ENCODE measurements at regions not wholly inside any gene's neighbourhood (a gene's known extent, or its start where the extent isn't known, plus 50 kb on each side); places are given as distances from the start of the nearest gene placed in this dataset.
"Not testable (repeated sequence)": the region's sequence is repeated elsewhere in the genome, so short reads cannot be mapped to it uniquely, and the experiment has no call there.

GRCh38 chr21:27545754-27546349 lies 579.0 kb upstream of the ADAMTS5 start:
- H3K4me1 ChIP-seq (ENCODE audit: insufficient read depth): no peaks in the 10 kb centered on the region
- no peak overlapping the region for H3K4me3 ChIP-seq
- TF ChIP-seq CTCF (IDR thresholded peaks at IDR 0.05) (no peak), POLR2A (IDR thresholded peaks at IDR 0.05) (no peak), EP300 (IDR thresholded peaks at IDR 0.05) (no peak)
- DNase-seq: no peak
- intact Hi-C loops (cut with DNase I): loop anchor here in 1 of 4 donors (10.0 kb wide), 1 partner anchor 171 kb away; no protein-coding TSS in a partner anchor
- no peaks in the 10 kb centered on the region for H3K36me3 ChIP-seq
- no peaks in the 10 kb centered on the region for H3K9me3 ChIP-seq
- WGBS, 3 donors: 88 to 89% (median 89%) methylated on average over 4 of the region's 4 CpGs
- no peaks in the 10 kb centered on the region for H3K27me3 ChIP-seq
- H3K27ac ChIP-seq: no peak overlapping the region

- not testable (repeated sequence) for H3K27me3 ChIP-seq; H3K4me1 ChIP-seq (ENCODE audit: insufficient read depth); DNase-seq; H3K9me3 ChIP-seq; H3K36me3 ChIP-seq; H3K27ac ChIP-seq; H3K4me3 ChIP-seq
- WGBS, 3 donors: 62 to 79% (median 75%) methylated on average over 1 of the region's 1 CpG
- intact Hi-C loops (cut with DNase I): loop anchor here in 1 of 4 donors (10.0 kb wide), 1 partner anchor 167 kb away; no protein-coding TSS in a partner anchor
Measured at GRCh38 chr21:27542126-27542525, 575.2 kb upstream of the ADAMTS5 start.

- H3K4me3 ChIP-seq: no peak overlapping the region
- H3K36me3 ChIP-seq: no peaks in the 10 kb centered on the region
- no peaks in the 10 kb centered on the region for H3K27me3 ChIP-seq
- WGBS, 3 donors: 88 to 96% (median 92%) methylated on average over 3 of the region's 3 CpGs
- intact Hi-C loops (cut with DNase I): no loop called here
- H3K4me1 ChIP-seq (ENCODE audit: insufficient read depth): no peaks in the 10 kb centered on the region
- TF ChIP-seq CTCF (IDR thresholded peaks at IDR 0.05) (no peak), POLR2A (IDR thresholded peaks at IDR 0.05) (no peak), EP300 (IDR thresholded peaks at IDR 0.05) (no peak)
- no peak overlapping the region for H3K27ac ChIP-seq
- no peak for DNase-seq
- no peaks in the 10 kb centered on the region for H3K9me3 ChIP-seq
Measured at GRCh38 chr21:27536319-27536718, 569.4 kb upstream of the ADAMTS5 start.

- DNase-seq: no peak
- 94 to 99% (median 97%) methylated on average over 4 of the region's 4 CpGs for WGBS, 3 donors
Measured at GRCh38 chr21:27535188-27535587, 568.3 kb upstream of the ADAMTS5 start.

More at GRCh38 chr21:27535188-27535587, 568.3 kb upstream of the ADAMTS5 start:
- Histone ChIP-seq H3K36me3 (no peaks in the 10 kb centered on the region), H3K4me3 (no peak overlapping the region), H3K4me1 (ENCODE audit: insufficient read depth) (no peaks in the 10 kb centered on the region), H3K27me3 (no peaks in the 10 kb centered on the region), H3K9me3 (no peaks in the 10 kb centered on the region), H3K27ac (no peak overlapping the region)
- intact Hi-C loops (cut with DNase I): no loop called here
- no peak for TF ChIP-seq POLR2A (IDR thresholded peaks at IDR 0.05)
- no peak for TF ChIP-seq EP300 (IDR thresholded peaks at IDR 0.05)
- TF ChIP-seq CTCF (IDR thresholded peaks at IDR 0.05): no peak
